ENCODE measurements at regions not wholly inside any gene's neighbourhood (a gene's known extent, or its start where the extent isn't known, plus 50 kb on each side); places are given as distances from the start of the nearest gene placed in this dataset.

DNA sequence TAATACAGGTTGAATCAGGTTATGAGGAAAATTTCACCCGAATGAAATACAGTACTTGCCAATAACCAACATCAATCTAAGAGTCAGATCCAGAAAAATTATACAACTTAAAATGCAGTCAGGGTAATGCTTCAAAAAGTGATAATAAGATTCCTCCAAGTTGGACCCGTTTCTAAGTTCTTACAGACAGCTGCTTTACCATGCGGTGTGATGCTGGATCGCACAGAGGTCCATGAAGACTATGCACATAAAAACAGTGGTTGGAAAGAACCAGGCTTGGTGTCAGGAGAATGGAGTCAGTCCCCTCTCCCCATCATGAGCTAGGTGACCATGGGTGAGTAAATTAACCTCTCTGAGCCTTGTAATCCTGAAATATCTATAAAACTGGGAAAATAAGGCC lies 261.3 kb downstream of the QDPR start:
- no peak for TF ChIP-seq CTCF (conservative IDR thresholded peaks at IDR 0.05 in 1 of 2, IDR thresholded peaks at IDR 0.05 in 1 of 2; ENCODE audit: extremely low read depth in 1 of 2, insufficient read depth in 1 of 2, low read depth in 1 of 2, low read length in 2 of 2)
- no peak for TF ChIP-seq EZH2 (IDR thresholded peaks at IDR 0.05; ENCODE audit: borderline replicate concordance, low read length)

All from mammary epithelial cell (primary cell).